Ramos (cell line): ENCODE measurements at regions not wholly inside any gene's neighbourhood (a gene's known extent, or its start where the extent isn't known, plus 50 kb on each side); places are given as distances from the start of the nearest gene placed in this dataset.

ENCODE experiments used
- in situ Hi-C: fragments of 300-500 bp; cut with MboI; formaldehyde crosslinking; loops from one replicate; pipeline ENCODE4 v1.14.3; 2022; ENCODE audit warnings: low sequenced_read_pairs; ENCODE audit not compliant: unreplicated experiment

GRCh38 chr2:221111739-221112138 lies 460.4 kb downstream of the EPHA4 start:
- in situ Hi-C loops, result no loop called here

GRCh38 chr2:221112744-221113143 lies 459.4 kb downstream of the EPHA4 start:
- in situ Hi-C loops, result no loop called here

- in situ Hi-C loops, result no loop called here
These were observed 456.2 kb downstream of the EPHA4 start for GRCh38 chr2:221115944-221116343.

- in situ Hi-C loops, result no loop called here
These were observed 451.5 kb downstream of the EPHA4 start for GRCh38 chr2:221120643-221121042.

- in situ Hi-C loops, result no loop called here
These were observed 448.7 kb downstream of the EPHA4 start for GRCh38 chr2:221123396-221123795.

GRCh38 chr2:221124532-221125240 lies 447.4 kb downstream of the EPHA4 start:
- in situ Hi-C loops, result no loop called here

GRCh38 chr2:221125691-221126090 lies 446.4 kb downstream of the EPHA4 start:
- in situ Hi-C loops, result no loop called here

GRCh38 chr2:221129657-221130056 lies 442.4 kb downstream of the EPHA4 start:
- in situ Hi-C loops, result no loop called here

GRCh38 chr2:221130431-221130830 lies 441.7 kb downstream of the EPHA4 start:
- in situ Hi-C loops, result no loop called here

GRCh38 chr2:221133941-221134340 lies 438.2 kb downstream of the EPHA4 start:
- in situ Hi-C loops, result no loop called here

GRCh38 chr2:221134718-221135117 lies 437.4 kb downstream of the EPHA4 start:
- in situ Hi-C loops, result no loop called here

GRCh38 chr2:221135699-221136098 lies 436.4 kb downstream of the EPHA4 start:
- in situ Hi-C loops, result no loop called here

- in situ Hi-C loops, result no loop called here
These were observed 434.7 kb downstream of the EPHA4 start for GRCh38 chr2:221137385-221137784.

- in situ Hi-C loops, result no loop called here
These were observed 429.8 kb downstream of the EPHA4 start for GRCh38 chr2:221142341-221142740.

GRCh38 chr2:221143231-221143630 lies 428.9 kb downstream of the EPHA4 start:
- in situ Hi-C loops, result no loop called here

GRCh38 chr2:221144909-221145308 lies 427.2 kb downstream of the EPHA4 start:
- in situ Hi-C loops, result no loop called here

GRCh38 chr2:221145396-221145795 lies 426.7 kb downstream of the EPHA4 start:
- in situ Hi-C loops, result no loop called here

GRCh38 chr2:221153226-221153625 lies 418.9 kb downstream of the EPHA4 start:
- in situ Hi-C loops, result no loop called here

GRCh38 chr2:221154176-221154575 lies 417.9 kb downstream of the EPHA4 start:
- in situ Hi-C loops, result no loop called here

GRCh38 chr2:221156062-221156734 lies 415.9 kb downstream of the EPHA4 start:
- in situ Hi-C loops, result no loop called here

GRCh38 chr2:221161186-221161585 lies 410.9 kb downstream of the EPHA4 start:
- in situ Hi-C loops, result no loop called here

GRCh38 chr2:221166292-221166691 lies 405.8 kb downstream of the EPHA4 start:
- in situ Hi-C loops, result no loop called here
